ENCODE measurements at regions not wholly inside any gene's neighbourhood (a gene's known extent, or its start where the extent isn't known, plus 50 kb on each side); places are given as distances from the start of the nearest gene placed in this dataset.
"Not testable (repeated sequence)": the region's sequence is repeated elsewhere in the genome, so short reads cannot be mapped to it uniquely, and the experiment has no call there.

DNA sequence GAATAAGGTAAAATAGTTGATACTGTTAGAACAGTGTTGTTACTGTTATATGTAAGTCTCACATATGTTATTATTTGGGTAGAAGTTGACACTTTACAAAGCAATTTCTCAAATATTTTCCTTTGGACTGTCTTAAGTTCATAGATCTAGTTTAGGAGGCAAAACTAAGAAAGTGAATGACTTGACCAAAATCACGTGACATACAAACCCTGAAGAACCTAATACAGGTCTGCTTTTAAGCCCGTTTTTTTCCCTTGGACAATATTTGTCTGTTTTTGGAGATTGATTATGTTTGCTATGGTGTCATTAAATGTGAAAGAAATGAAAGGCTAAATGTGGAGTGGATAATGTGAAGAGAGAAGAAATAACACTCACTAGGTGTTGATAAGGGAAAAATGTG is 644.9 kb upstream of the PITX2 start:
- intact Hi-C loops (cut with micrococcal nuclease) = no loop called here

DNA sequence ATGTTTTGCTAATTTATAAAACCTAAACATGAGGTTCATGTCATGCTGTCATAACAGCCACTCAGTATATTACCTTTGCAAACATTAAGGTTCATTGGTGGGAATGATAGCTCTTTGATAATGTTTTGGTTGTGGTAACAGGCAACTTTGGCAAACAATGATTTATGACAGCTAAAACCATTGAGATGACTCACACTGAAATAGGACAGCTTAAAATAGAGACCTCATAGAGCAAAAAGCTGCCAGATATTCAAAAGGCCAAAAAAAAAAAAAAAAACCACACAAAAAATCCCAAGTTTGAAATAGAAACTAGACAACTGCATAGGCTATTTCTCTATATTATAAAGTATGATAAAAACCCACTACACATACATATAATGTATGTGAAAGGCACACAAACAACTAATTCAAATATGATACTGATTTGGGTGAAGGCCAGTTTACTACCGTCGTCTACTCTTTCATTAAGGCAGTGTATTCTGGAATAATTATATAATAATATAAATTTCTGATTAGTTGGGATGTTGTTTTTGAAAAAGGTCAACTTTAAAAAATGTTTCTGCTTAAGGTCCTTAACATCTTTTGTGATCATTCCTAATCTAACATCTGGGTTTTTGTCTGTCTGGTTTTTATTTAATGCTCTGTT is 646.0 kb upstream of the PITX2 start:
- intact Hi-C loops (cut with micrococcal nuclease) = no loop called here

DNA sequence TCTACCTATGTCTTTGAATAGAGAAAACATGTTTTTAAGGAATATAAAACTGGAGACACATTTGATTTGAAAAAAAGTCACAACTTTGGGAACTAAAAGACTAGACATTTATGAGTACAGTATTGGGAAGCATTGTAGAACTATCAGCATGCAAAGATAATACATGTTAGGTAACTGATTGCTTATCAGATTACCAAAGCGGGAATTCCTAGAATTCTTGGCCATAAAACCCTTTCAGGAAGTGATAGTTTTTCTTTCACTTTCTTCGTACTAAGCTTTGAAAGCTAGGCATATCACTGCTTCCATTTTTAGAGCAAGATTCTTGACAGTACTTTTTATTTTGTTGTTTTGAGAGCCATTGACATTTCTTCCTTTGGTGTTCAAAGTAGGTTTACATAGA is 646.6 kb upstream of the PITX2 start:
- intact Hi-C loops (cut with micrococcal nuclease) = no loop called here

DNA sequence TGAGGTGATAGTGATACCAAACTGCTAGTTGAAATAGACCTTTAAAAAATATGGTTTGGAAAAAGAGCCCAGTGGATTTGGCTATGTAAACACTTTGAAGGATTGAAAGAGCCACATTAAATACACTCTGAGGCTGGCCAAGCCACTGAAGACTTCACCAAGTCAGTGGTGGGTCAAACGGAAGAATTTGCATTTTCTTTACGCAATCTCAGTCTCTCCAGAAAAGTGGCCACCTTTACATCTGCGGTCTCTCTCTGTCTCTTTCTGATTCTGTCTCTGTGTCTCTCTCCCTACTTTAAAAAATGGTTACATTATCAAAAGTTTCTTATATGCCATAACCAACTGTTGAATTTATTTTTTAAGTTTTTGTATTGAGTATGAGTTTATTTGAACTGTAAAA is 651.2 kb upstream of the PITX2 start:
- intact Hi-C loops (cut with micrococcal nuclease) = no loop called here

DNA sequence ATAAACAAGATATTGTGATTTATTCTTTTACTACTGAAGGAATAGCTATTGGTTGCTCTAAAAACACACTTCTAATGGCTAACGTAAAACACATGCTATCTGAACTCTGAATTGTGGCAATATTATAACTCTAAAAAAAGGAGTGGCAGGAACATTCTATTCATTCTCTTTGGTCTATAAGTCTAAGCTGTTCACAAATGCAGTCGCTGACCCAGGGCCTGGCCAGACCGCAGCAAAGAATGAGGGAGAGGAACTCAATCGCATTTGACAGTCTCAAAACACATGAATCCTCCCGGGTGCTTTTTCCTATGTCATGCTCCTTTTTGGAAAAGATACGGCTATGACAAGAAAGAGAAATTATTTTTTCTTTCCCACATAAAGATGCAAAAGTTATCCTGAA is 651.6 kb upstream of the PITX2 start:
- intact Hi-C loops (cut with micrococcal nuclease) = no loop called here

DNA sequence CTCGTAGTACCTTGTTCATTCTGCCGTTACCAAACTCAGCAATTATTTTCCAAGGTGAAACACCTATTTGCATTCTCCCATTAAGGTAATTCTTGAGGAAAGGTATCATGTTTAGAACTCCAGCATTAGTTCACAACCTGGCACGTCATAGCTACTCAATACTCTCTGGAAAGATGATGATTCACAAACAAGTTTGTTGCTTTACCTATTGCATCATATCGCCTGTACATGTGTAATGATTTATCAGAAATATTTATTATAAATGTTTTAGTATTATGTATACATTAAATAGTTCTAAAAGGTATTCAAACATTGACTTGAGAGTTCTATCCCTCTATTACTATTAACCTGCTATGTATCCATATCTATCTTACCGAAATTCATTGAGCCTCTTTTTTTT is 658.3 kb upstream of the PITX2 start:
- intact Hi-C loops (cut with micrococcal nuclease) = no loop called here

DNA sequence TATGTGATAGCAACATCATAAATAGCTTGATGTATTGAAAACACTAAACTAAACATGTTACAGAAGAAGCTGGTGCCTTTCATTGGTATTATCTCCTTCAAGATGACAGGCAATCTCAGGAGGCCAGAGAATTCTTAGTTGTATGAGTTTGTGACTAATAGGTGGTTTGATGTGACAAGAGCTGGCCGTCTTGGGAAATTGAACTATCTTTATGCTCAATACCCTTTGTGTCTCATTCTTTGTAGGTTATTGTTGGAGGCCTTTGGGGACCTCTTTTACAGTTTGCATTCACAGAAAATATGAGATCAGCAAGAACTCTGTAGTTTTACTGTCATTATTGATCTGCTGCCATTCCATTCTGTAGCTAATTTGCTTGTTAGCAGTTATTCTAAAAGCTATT is 659.2 kb upstream of the PITX2 start:
- intact Hi-C loops (cut with micrococcal nuclease) = no loop called here

DNA sequence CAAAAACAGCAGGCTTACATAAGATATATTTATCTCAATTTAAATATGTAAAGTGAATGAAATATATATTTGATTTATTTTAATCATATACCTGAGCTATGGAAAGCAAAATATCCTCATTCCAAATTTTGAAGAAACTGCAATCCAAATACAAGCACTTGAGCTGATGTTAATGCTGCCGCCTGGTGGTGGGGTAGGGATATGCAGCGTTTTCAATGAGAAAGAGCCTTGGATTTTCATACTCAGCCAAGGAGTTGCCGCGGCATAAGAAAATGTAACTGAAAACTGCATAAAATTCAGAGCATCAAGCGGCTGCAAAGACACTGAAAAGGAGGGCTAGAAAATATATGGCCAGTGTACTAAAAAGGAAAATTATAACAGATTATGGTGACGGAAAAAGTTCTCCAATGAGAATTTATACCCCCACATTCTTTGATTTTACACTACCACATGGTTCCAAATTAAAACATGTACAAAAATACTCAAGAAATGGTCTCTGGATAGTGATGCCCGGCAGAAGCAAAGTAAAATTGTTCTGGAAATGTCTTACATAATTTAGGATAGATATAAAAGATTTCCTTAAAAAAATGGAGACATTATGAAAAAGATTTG is 660.3 kb upstream of the PITX2 start:
- intact Hi-C loops (cut with micrococcal nuclease) = loop anchor here (1.0 kb wide), 1 partner anchor 1284 kb away; no protein-coding TSS in a partner anchor

DNA sequence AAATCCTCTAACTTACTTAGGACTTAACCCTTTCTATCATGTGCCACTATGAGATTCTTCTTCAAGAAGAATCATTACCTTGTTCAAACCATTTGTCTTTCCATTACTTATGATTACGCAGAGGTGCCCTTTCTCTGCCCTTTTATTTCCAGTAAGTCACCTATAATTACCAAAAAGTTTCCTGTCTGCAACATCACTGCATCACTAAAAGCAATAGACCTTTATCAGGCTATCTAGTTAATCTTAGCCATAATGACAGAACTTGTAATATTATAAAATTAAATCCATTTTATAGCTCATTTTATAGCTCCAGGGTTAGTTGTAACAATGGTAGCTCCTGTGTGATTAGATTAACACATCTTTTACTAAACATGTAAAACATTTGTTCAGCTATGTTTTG is 673.6 kb upstream of the PITX2 start:
- intact Hi-C loops (cut with micrococcal nuclease) = no loop called here

DNA sequence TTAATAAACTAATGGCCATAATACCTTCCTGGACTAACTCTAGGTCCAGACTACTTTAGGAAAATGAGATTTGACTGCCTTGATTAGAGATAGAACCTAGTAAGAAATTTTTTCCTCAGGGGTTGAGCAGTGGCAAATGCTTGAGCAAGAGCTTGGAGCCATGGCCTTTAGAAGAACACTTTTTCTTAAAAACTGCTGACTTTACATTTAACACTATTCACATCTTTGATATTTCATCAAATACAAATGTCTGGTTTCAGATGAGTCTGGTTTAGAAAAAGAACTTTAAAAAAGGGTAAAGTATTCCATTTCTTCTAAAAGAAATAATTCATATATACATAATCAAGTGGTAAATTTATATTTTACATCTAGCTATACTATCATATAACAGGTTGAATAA is 680.9 kb upstream of the PITX2 start:
- intact Hi-C loops (cut with micrococcal nuclease) = no loop called here

DNA sequence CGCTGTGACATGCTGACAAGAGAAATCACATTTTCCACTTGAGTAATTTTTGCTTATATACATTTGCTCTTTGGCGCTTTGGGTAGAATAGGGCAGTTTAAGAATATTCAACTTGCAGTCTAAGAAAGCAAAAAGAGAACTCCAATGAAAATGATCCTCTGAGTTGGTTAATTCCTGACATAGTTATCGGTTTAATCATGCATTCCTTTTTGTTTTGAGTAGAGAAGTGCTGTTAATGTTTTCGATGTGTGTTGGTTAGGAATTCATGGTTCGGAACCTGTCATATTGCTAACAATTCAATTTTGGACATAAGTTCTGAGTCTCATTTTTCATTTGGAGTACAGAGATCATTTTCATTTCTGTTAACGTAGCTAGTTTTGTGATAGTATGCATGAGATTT is 700.6 kb upstream of the PITX2 start:
- intact Hi-C loops (cut with micrococcal nuclease) = loop anchor here (1.0 kb wide), 1 partner anchor 9 kb away; no protein-coding TSS in a partner anchor

DNA sequence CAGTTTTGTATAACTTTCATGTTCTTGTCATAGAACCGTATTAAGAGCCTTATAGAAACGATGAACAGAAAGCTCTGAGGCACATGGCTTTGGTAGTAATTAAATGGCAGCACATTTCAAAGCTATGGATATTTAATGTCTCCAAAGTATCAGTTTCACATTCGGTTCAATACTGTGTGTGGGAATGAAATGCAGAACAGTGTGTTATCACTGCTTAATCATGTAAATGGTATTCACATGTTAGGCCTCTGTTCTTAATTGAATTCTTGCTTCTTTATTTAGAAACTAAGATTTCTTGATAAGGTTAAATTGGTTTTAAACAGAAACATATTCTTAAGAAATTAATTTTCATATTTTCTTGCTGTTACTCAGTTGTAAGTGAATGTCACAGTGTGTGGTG is 701.0 kb upstream of the PITX2 start:
- intact Hi-C loops (cut with micrococcal nuclease) = loop anchor here (1.0 kb wide), 1 partner anchor 10 kb away; no protein-coding TSS in a partner anchor

DNA sequence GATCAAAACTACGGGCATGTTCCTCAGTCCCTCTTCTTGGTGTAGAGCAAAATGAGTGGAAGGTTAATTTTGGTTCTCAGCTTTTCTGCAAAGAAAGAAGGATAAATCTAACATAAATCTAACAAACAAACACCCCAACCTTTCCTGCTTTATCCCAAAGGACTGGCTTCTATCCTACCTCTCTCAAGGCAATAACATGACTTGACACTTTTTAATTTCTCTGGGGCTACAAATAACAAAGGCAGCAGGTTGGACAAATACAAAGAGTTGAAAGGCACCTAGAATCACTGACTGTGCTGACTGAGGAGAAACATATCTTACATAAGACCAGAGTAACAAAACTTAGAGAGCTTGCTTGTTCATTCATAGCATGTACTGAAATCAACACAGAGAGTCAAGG is 703.6 kb upstream of the PITX2 start:
- intact Hi-C loops (cut with micrococcal nuclease) = no loop called here

DNA sequence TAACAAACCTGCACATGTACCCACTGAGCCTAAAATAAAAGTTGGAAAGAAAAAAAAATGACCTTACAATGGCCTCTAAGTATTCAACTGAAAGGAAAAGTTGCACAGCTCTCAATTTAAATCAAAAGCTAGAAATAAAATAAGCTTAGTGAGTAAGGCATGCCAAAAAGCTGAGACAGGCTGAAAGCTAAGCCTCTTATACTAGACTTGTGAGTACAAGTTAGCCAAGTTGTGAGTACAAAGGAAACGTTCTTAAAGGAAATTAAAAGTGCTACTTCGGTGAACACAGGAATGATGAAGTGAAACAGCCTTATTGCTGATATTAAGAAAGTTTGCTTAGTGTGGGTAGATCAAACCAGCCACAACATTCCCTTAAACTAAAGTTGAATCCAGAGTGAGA is 707.9 kb upstream of the PITX2 start:
- intact Hi-C loops (cut with micrococcal nuclease) = loop anchor here (10.0 kb wide), 1 partner anchor 564 kb away; no protein-coding TSS in a partner anchor

DNA sequence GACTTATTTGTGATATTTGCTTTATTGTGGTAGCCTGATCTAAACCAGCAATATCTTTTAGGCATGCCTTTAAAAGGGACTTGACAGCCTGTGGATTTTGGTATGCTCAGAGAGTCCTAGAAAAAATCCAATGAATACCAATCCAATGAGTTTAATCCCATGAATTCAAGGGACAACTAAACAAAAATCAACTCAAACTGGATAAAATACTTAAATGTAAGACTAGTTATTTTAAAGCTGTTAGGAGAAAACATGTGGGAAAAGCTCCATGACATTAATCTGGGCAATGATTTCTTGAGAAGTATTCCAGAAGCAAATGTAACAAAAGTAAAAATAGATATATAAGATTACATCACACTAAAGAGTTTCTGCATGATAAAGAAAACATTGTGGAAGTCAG is 711.5 kb upstream of the PITX2 start:
- intact Hi-C loops (cut with micrococcal nuclease) = loop anchor here (10.0 kb wide), 1 partner anchor 560 kb away; no protein-coding TSS in a partner anchor

DNA sequence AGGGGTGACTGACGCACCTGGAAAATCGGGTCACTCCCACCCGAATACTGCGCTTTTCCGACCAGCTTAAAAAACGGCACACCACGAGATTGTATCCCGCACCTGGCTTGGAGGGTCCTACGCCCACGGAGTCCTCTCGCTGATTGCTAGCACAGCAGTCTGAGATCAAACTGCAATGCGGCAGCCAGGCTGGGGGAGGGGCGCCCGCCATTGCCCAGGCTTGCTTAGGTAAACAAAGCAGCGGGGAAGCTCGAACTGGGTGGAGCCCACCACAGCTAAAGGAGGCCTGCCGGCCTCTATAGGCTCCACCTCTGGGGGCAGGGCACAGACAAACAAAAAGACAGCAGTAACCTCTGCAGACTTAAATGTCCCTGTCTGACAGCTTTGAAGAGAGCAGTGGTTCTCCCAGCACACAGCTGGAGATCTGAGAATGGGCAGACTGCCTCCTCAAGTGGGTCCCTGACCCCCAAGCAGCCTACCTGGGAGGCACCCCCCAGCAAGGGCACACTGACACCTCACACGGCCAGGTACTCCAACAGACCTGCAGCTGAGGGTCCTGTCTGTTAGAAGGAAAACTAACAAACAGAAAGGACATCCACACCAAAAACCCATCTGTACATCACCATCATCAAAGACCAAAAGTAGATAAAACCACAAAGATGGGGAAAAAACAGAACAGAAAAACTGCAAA is 714.5 kb upstream of the PITX2 start:
- intact Hi-C loops (cut with micrococcal nuclease) = loop anchor here (10.0 kb wide), 1 partner anchor 557 kb away; no protein-coding TSS in a partner anchor

DNA sequence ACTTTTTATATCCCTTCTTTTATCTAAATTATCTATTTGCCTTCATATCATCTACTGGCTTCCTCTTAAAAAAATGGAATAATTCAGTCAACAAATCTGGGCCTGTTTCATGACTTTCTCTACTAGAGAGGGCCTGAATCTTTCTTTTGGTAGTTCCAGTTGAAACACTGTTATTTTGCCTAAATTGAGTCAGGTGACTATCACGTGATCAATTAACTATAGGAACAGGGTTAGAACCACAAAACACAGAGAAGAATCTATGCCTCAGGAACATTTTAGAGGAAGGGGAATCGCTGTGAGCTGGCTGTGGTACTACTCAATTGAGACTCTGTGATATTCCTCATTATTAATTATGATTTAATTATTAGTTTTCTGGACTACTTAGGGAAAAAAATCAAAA is 736.7 kb upstream of the PITX2 start:
- intact Hi-C loops (cut with micrococcal nuclease) = no loop called here

DNA sequence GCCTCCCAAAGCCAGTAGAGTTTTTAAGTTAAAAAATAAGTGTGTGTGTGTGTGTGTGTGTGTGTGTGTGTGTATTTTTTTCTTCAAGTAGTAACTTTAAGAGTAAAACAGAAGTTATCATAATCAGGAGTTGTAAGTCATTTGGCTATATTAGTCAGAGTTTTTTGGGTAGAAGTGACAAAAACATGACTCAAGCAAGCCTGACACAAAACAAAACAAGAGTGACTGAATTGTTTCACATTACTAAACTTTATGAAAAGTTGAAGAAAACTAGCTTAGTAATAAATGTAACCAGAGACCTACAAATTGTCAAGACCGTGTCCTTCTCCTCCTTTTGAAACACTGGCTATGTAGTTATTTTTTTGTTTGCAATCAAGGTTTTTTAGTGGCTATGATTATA is 738.0 kb upstream of the PITX2 start:
- intact Hi-C loops (cut with micrococcal nuclease) = no loop called here

DNA sequence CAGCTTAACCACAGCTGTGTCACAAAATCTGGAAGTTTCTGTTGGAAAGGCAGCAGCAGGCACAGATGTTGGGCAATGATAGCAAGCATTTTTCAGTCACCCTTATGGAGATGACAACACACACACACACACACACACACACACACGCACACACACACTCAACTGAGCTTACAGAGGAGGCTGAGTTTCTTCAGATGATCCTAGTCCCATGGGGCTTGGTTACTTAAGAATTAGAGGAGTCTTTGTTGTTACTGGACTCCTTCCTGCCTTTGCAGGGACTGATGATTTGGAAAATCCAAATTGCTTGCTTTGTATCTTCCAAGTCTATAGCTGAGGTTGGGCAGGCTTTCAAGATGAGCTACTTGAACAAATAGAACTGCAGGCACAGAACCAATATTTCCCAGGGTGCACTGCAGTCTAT is 740.1 kb upstream of the PITX2 start:
- intact Hi-C loops (cut with micrococcal nuclease) = no loop called here

DNA sequence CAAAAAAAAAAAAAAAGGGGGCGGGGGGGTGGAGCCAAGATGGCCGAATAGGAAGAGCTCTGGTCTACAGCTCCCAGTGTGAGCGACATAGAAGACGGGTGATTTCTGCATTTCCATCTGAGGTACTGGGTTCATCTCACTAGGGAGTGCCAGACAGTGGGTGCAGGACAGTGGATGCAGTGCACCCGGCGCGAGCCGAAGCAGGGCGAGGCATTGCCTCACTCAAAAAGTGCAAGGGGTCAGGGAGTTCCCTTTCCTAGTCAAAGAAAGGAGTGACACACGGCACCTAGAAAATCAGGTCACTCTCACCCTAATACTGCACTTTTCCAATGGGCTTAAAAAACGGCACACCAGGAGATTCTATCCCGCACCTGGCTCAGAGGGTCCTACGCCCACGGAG is 755.0 kb upstream of the PITX2 start:
- intact Hi-C loops (cut with micrococcal nuclease) = not testable (repeated sequence)

DNA sequence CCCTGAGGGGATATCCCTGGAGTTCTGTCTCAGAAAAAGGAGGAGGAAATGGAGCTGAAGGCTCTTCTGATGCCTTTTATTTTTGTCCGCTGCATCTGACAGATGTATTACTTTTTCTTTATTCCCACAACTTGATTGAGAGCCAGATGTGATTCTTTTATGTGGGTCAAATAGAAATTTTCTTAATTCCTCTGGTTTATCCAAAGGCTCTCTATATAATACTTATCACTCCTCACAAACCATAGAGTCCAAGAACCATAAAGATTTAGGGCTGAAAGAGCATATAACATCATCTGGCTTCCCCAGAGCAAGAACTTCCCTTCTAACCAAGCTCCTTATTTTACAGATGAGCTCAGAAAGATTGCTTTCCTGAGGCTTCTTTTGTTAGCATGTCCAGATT is 756.7 kb upstream of the FAM241A start:
- intact Hi-C loops (cut with micrococcal nuclease) = no loop called here

DNA sequence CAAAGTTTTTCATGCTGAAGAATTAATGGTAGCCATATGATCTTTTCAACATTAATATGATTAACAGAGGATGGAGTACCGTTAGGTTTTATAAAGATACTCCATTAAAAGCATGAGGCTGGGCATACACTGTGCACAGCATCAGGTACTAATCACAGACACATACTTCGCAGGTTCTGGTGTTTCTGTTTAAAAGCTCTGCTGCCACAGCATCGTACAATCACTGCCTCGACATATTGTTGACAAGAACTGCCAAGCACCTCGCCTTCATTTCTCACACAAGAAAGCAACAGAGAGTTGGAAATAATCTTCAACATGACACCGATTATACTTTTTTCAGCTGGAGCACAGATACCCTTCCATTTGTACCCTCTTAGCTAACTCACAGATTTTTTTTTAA is 753.4 kb upstream of the FAM241A start:
- intact Hi-C loops (cut with micrococcal nuclease) = no loop called here

DNA sequence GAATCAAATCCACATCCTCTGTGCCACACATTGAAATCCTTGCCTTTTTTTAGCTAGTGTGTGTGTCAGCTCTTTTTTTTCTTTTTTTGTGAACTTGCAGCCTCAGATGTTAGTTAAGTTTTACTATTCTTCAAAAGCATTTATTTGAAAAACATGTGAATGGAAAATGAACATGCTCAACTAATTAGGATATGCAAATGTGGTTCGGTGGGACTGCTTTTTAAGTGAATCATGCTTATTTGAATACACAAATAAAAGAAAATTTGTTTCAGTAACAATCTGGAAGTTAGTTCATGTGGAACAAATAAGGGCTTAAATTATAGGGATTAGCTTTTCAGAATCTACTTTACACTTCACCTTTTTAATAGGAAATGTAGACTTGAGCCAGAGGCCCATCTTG is 751.5 kb upstream of the FAM241A start:
- intact Hi-C loops (cut with micrococcal nuclease) = no loop called here

All from T-helper 1 cell treated with Interleukin-12 subunit alpha and Interleukin-12 subunit beta and Interleukin-4 antibody, amounts not matched to agents 30 ng/mL and 1 ng/mL, for 36 hours (primary cell).